ENCODE measurements at regions not wholly inside any gene's neighbourhood (a gene's known extent, or its start where the extent isn't known, plus 50 kb on each side); places are given as distances from the start of the nearest gene placed in this dataset.

DNA sequence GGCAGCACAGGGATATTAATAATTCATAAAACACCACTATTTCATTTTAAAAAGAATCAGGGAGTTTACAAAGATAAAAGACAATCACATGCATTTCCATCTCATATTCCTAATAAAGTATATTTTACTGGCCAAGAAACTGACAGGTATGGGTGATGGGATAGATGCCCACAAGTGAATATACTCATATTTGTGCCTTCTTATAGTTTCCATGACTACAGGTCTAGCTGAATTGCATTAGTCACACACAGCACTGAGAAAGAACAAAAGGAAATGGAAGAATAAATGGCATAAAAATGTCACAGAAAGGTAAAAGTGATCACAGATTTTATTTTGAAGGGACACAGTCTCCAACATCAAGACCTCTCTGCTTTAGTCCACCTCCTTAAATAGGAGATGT is 193.5 kb downstream of the PLK2 start:
- H3K27me3 ChIP-seq (ENCODE audit: insufficient read depth, poor library complexity, severe bottlenecking): no peaks in the 10 kb centered on the region
- DNase-seq (ENCODE audit: low read depth in 1 of 2, low spot score in 1 of 2): no peak
- no peak overlapping the region for H3K4me3 ChIP-seq (replicated peaks; ENCODE audit: insufficient read depth, low read length)
- no peak overlapping the region for H3K27ac ChIP-seq (replicated peaks)
- TF ChIP-seq POLR2AphosphoS5 (IDR thresholded peaks at IDR 0.05; ENCODE audit: low read depth) (no peak), GABPA (IDR thresholded peaks at IDR 0.05; ENCODE audit: low read depth) (no peak), SPI1 (IDR thresholded peaks at IDR 0.05; ENCODE audit: borderline replicate concordance, low read depth) (no peak), REST (IDR thresholded peaks at IDR 0.05; ENCODE audit: insufficient replicate concordance, low read depth) (no peak)
- TF ChIP-seq, protein P1, sequence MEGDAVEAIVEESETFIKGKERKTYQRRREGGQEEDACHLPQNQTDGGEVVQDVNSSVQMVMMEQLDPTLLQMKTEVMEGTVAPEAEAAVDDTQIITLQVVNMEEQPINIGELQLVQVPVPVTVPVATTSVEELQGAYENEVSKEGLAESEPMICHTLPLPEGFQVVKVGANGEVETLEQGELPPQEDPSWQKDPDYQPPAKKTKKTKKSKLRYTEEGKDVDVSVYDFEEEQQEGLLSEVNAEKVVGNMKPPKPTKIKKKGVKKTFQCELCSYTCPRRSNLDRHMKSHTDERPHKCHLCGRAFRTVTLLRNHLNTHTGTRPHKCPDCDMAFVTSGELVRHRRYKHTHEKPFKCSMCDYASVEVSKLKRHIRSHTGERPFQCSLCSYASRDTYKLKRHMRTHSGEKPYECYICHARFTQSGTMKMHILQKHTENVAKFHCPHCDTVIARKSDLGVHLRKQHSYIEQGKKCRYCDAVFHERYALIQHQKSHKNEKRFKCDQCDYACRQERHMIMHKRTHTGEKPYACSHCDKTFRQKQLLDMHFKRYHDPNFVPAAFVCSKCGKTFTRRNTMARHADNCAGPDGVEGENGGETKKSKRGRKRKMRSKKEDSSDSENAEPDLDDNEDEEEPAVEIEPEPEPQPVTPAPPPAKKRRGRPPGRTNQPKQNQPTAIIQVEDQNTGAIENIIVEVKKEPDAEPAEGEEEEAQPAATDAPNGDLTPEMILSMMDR (IDR thresholded peaks at IDR 0.05; ENCODE audit: insufficient read depth, low read length): no peak

DNA sequence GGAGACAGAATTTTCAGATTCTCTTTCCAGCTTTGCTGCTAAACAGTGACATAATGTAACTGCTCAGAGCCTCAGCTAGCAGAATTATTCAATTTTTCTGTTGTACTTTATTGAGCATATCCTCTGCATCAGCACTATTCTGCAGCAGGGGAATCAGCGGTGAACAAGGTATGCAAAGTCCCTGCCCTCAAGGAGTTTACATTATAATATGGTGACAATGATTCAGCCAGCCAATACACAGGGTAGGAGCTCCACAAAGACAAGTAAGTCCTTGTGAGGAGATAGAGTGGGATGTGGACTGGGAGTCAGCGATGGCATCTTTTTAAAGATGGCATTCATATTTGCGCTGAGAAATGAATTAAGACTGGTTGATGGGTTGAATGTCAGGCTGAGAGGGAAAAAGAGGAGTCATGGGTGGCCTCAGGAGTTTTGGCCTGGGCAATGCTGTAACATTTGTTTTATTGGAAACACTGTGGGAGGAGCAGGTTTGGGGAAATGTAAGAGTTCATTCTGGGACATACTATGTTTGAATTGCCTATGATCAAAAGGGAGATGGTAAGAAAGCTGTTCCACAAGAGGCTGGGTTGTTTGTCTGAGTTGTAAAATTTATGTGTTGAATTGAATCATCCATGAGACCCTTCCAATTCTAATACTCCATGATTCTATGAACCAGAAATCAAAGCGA is 194.5 kb downstream of the PLK2 start:
- H3K27ac ChIP-seq (replicated peaks): no peak overlapping the region
- no peak for DNase-seq (ENCODE audit: low read depth in 1 of 2, low spot score in 1 of 2)
- no peaks in the 10 kb centered on the region for H3K27me3 ChIP-seq (ENCODE audit: insufficient read depth, poor library complexity, severe bottlenecking)
- H3K4me3 ChIP-seq (replicated peaks; ENCODE audit: insufficient read depth, low read length): no peak overlapping the region
- TF ChIP-seq REST (IDR thresholded peaks at IDR 0.05; ENCODE audit: insufficient replicate concordance, low read depth) (no peak), POLR2AphosphoS5 (IDR thresholded peaks at IDR 0.05; ENCODE audit: low read depth) (no peak)
- TF ChIP-seq, protein P1 (IDR thresholded peaks at IDR 0.05; ENCODE audit: insufficient read depth, low read length): no peak

DNA sequence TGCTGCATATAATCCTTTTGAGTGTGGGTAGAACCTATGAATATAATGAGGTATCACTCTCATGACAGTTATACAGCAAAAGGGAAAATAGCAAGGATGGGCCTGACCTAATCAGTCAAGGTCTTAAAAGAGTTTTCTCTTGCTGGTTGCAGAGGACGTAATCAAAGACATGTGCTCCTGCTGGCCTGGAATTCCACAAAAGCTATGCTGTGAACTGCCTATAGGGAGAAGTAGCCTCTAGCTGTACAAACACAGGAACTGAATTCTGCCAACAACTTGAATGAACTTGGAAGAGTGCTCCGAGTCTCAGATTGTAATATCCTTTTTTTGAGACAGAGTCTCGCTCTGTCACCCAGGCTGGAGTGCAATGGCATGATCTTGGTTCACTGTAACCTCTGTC is 195.6 kb downstream of the PLK2 start:
- TF ChIP-seq REST (IDR thresholded peaks at IDR 0.05; ENCODE audit: insufficient replicate concordance, low read depth) (no peak), SPI1 (IDR thresholded peaks at IDR 0.05; ENCODE audit: borderline replicate concordance, low read depth) (no peak), POLR2AphosphoS5 (IDR thresholded peaks at IDR 0.05; ENCODE audit: low read depth) (no peak), GABPA (IDR thresholded peaks at IDR 0.05; ENCODE audit: low read depth) (no peak)
- TF ChIP-seq, protein P1 (IDR thresholded peaks at IDR 0.05; ENCODE audit: insufficient read depth, low read length): no peak
- no peak for DNase-seq (ENCODE audit: low read depth in 1 of 2, low spot score in 1 of 2)
- no peak overlapping the region for H3K27ac ChIP-seq (replicated peaks)
- no peaks in the 10 kb centered on the region for H3K27me3 ChIP-seq (ENCODE audit: insufficient read depth, poor library complexity, severe bottlenecking)
- H3K4me3 ChIP-seq (replicated peaks; ENCODE audit: insufficient read depth, low read length): no peak overlapping the region
